ENCODE measurements at regions not wholly inside any gene's neighbourhood (a gene's known extent, or its start where the extent isn't known, plus 50 kb on each side); places are given as distances from the start of the nearest gene placed in this dataset.

- no peak overlapping the region for H3K9ac ChIP-seq (ENCODE audit: low read length)
- H3K79me2 ChIP-seq (ENCODE audit: control insufficient read depth, insufficient read depth, low read length, poor library complexity): no peaks in the 10 kb centered on the region
- H3K4me1 ChIP-seq (ENCODE audit: control insufficient read depth in 1 of 2, insufficient read depth in 2 of 2, low read length in 2 of 2): no peaks in the 10 kb centered on the region
- DNase-seq: peak in 1 of 2 donors; percentile 11
- no peak overlapping the region for H4K91ac ChIP-seq (ENCODE audit: low read depth, low read length)
- H2BK120ac ChIP-seq (ENCODE audit: insufficient read depth, low read length, poor library complexity): no peak overlapping the region
- no peaks in the 10 kb centered on the region for H3K79me1 ChIP-seq (ENCODE audit: low read length)
- H3K27ac ChIP-seq (ENCODE audit: low read depth, low read length): no peak overlapping the region
- H3K4me2 ChIP-seq (ENCODE audit: low read length): no peak overlapping the region
- H3K14ac ChIP-seq (ENCODE audit: low read length): no peak overlapping the region
- no peak overlapping the region for H3K4me3 ChIP-seq (ENCODE audit: low read depth, low read length)
- H3K9me3 ChIP-seq (ENCODE audit: insufficient read depth, low read depth, low read length): no peaks in the 10 kb centered on the region
- H3K27me3 ChIP-seq (ENCODE audit: insufficient read depth, low read length): no peaks in the 10 kb centered on the region
- H2AFZ ChIP-seq (ENCODE audit: insufficient read depth, low read length, poor library complexity): no peak overlapping the region
- no peak overlapping the region for H3K4ac ChIP-seq (ENCODE audit: low read depth, low read length)
- H2BK5ac ChIP-seq (ENCODE audit: low read depth, low read length, poor library complexity): no peak overlapping the region
- WGBS (ENCODE audit: extremely low coverage, insufficient coverage, insufficient read length): no CpG with 5 or more reads among the region's 3 CpGs
- H3K23ac ChIP-seq (ENCODE audit: low read length): no peak overlapping the region
- H3K36me3 ChIP-seq (ENCODE audit: control insufficient read depth in 1 of 2, insufficient read depth in 2 of 2, low read length in 2 of 2): no peaks in the 10 kb centered on the region
- no peak overlapping the region for H4K8ac ChIP-seq (ENCODE audit: low read depth, low read length)
- H2AK5ac ChIP-seq (ENCODE audit: low read length): no peak overlapping the region
- no peak overlapping the region for H2BK12ac ChIP-seq (ENCODE audit: low read length)
- H4K12ac ChIP-seq (ENCODE audit: low read depth, low read length): no peak overlapping the region
- no peak overlapping the region for H3K18ac ChIP-seq (ENCODE audit: low read length)
Observed at GRCh38 chr11:57095417-57095816, 86.3 kb upstream of the LRRC55 start.

DNA sequence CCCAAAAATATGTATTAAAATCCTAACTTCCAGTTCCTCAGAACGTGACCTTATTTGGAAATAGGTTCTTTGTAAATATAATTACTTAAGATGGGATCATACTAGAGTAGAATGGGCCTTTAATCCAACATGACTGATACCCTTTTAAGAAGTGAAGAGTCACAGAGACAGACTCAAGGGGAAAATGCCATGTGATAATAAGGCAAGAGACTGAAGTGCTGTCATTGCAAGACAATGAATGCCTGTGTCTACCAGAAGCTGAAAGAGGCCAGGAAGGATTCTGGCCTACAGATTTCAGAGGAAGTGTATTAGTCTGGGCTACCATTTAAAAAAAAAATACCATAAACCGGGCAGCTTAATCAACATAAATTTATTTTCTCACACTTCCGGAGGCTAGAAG lies 85.9 kb upstream of the LRRC55 start:
- Histone ChIP-seq H3K4me1 (ENCODE audit: control insufficient read depth in 1 of 2, insufficient read depth in 2 of 2, low read length in 2 of 2) (no peaks in the 10 kb centered on the region), H4K8ac (ENCODE audit: low read depth, low read length) (no peak overlapping the region), H2AFZ (ENCODE audit: insufficient read depth, low read length, poor library complexity) (no peak overlapping the region), H2AK5ac (ENCODE audit: low read length) (no peak overlapping the region), H3K18ac (ENCODE audit: low read length) (no peak overlapping the region), H2BK120ac (ENCODE audit: insufficient read depth, low read length, poor library complexity) (no peak overlapping the region), H3K9me3 (ENCODE audit: insufficient read depth, low read depth, low read length) (no peaks in the 10 kb centered on the region), H3K27me3 (ENCODE audit: insufficient read depth, low read length) (no peaks in the 10 kb centered on the region), H3K36me3 (ENCODE audit: control insufficient read depth in 1 of 2, insufficient read depth in 2 of 2, low read length in 2 of 2) (no peaks in the 10 kb centered on the region), H3K4me3 (ENCODE audit: low read depth, low read length) (no peak overlapping the region), H4K12ac (ENCODE audit: low read depth, low read length) (no peak overlapping the region), H3K79me1 (ENCODE audit: low read length) (no peaks in the 10 kb centered on the region), H3K4ac (ENCODE audit: low read depth, low read length) (no peak overlapping the region), H3K9ac (ENCODE audit: low read length) (no peak overlapping the region), H3K14ac (ENCODE audit: low read length) (no peak overlapping the region), H4K91ac (ENCODE audit: low read depth, low read length) (no peak overlapping the region), H3K27ac (ENCODE audit: low read depth, low read length) (no peak overlapping the region), H3K4me2 (ENCODE audit: low read length) (no peak overlapping the region), H2BK5ac (ENCODE audit: low read depth, low read length, poor library complexity) (no peak overlapping the region), H3K79me2 (ENCODE audit: control insufficient read depth, insufficient read depth, low read length, poor library complexity) (no peaks in the 10 kb centered on the region), H2BK12ac (ENCODE audit: low read length) (no peak overlapping the region), H3K23ac (ENCODE audit: low read length) (no peak overlapping the region)
- WGBS (ENCODE audit: extremely low coverage, insufficient coverage, insufficient read length): no CpG with 5 or more reads among the region's 3 CpGs
- DNase-seq: no peak

DNA sequence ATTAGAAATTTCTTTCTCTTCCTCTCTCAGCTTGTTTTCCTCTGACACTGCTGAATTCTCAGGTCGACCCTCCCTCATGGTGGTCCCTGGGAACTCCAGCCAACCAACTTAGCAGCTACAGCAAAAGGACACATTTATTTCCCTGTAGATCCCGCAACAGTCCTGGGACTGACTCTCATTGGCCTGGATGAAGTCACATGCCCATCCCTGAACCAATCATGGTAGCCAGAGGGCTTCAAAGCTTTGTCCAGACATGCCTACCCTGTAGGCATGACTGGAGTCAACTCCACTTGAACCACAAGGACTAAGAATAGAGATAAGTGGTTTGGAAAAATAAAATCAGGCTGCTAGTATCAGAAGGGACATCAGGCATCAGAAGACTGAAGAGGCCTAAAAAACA lies 84.6 kb upstream of the LRRC55 start:
- H3K79me2 ChIP-seq (ENCODE audit: control insufficient read depth, insufficient read depth, low read length, poor library complexity): no peaks in the 10 kb centered on the region
- no peak overlapping the region for H3K4me3 ChIP-seq (ENCODE audit: low read depth, low read length)
- no peaks in the 10 kb centered on the region for H3K79me1 ChIP-seq (ENCODE audit: low read length)
- H3K23ac ChIP-seq (ENCODE audit: low read length): no peak overlapping the region
- H3K4me2 ChIP-seq (ENCODE audit: low read length): no peak overlapping the region
- no peak overlapping the region for H3K14ac ChIP-seq (ENCODE audit: low read length)
- H3K4ac ChIP-seq (ENCODE audit: low read depth, low read length): no peak overlapping the region
- H2BK12ac ChIP-seq (ENCODE audit: low read length): no peak overlapping the region
- no peak overlapping the region for H2AFZ ChIP-seq (ENCODE audit: insufficient read depth, low read length, poor library complexity)
- no peaks in the 10 kb centered on the region for H3K9me3 ChIP-seq (ENCODE audit: insufficient read depth, low read depth, low read length)
- no peak for DNase-seq
- no peak overlapping the region for H2BK5ac ChIP-seq (ENCODE audit: low read depth, low read length, poor library complexity)
- no CpG with 5 or more reads among the region's 2 CpGs for WGBS (ENCODE audit: extremely low coverage, insufficient coverage, insufficient read length)
- no peaks in the 10 kb centered on the region for H3K36me3 ChIP-seq (ENCODE audit: control insufficient read depth in 1 of 2, insufficient read depth in 2 of 2, low read length in 2 of 2)
- H3K4me1 ChIP-seq (ENCODE audit: control insufficient read depth in 1 of 2, insufficient read depth in 2 of 2, low read length in 2 of 2): no peaks in the 10 kb centered on the region
- no peaks in the 10 kb centered on the region for H3K27me3 ChIP-seq (ENCODE audit: insufficient read depth, low read length)
- no peak overlapping the region for H3K18ac ChIP-seq (ENCODE audit: low read length)
- no peak overlapping the region for H2BK120ac ChIP-seq (ENCODE audit: insufficient read depth, low read length, poor library complexity)
- H3K9ac ChIP-seq (ENCODE audit: low read length): no peak overlapping the region
- H2AK5ac ChIP-seq (ENCODE audit: low read length): no peak overlapping the region
- no peak overlapping the region for H4K8ac ChIP-seq (ENCODE audit: low read depth, low read length)
- H3K27ac ChIP-seq (ENCODE audit: low read depth, low read length): no peak overlapping the region
- no peak overlapping the region for H4K12ac ChIP-seq (ENCODE audit: low read depth, low read length)
- H4K91ac ChIP-seq (ENCODE audit: low read depth, low read length): no peak overlapping the region

DNA sequence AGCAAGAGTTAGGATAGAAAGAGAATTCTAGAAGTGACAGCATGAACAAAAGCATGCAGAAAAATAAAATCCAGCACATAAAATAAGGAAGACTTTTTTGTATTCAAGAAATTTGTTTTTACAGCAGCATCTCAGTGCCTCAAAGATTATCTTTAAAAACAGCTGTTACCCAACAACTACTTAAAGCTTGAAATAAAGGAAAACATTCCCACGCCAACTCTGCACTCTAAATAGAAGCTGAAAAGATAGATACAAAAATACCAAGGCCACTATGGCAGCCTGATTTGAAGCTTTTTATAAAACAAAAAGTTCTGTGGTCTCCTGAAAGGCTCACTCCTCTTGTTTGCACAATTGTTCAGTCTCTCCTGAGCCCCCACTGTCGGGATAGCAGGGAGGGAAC lies 83.6 kb upstream of the LRRC55 start:
- Histone ChIP-seq H4K12ac (ENCODE audit: low read depth, low read length) (no peak overlapping the region), H2BK120ac (ENCODE audit: insufficient read depth, low read length, poor library complexity) (no peak overlapping the region), H3K4me2 (ENCODE audit: low read length) (no peak overlapping the region), H3K18ac (ENCODE audit: low read length) (no peak overlapping the region), H3K4me3 (ENCODE audit: low read depth, low read length) (no peak overlapping the region), H3K27ac (ENCODE audit: low read depth, low read length) (no peak overlapping the region), H2AFZ (ENCODE audit: insufficient read depth, low read length, poor library complexity) (no peak overlapping the region), H4K8ac (ENCODE audit: low read depth, low read length) (no peak overlapping the region), H2AK5ac (ENCODE audit: low read length) (no peak overlapping the region), H3K4ac (ENCODE audit: low read depth, low read length) (no peak overlapping the region), H2BK5ac (ENCODE audit: low read depth, low read length, poor library complexity) (no peak overlapping the region), H3K36me3 (ENCODE audit: control insufficient read depth in 1 of 2, insufficient read depth in 2 of 2, low read length in 2 of 2) (no peaks in the 10 kb centered on the region), H2BK12ac (ENCODE audit: low read length) (no peak overlapping the region), H3K79me1 (ENCODE audit: low read length) (no peaks in the 10 kb centered on the region), H3K4me1 (ENCODE audit: control insufficient read depth in 1 of 2, insufficient read depth in 2 of 2, low read length in 2 of 2) (no peaks in the 10 kb centered on the region), H3K9me3 (ENCODE audit: insufficient read depth, low read depth, low read length) (no peaks in the 10 kb centered on the region), H3K79me2 (ENCODE audit: control insufficient read depth, insufficient read depth, low read length, poor library complexity) (no peaks in the 10 kb centered on the region), H3K27me3 (ENCODE audit: insufficient read depth, low read length) (no peaks in the 10 kb centered on the region), H3K23ac (ENCODE audit: low read length) (no peak overlapping the region), H4K91ac (ENCODE audit: low read depth, low read length) (no peak overlapping the region), H3K9ac (ENCODE audit: low read length) (no peak overlapping the region), H3K14ac (ENCODE audit: low read length) (no peak overlapping the region)
- WGBS (ENCODE audit: extremely low coverage, insufficient coverage, insufficient read length): no CpG with 5 or more reads among the region's 2 CpGs
- DNase-seq: no peak

Data from trophoblast cell (in vitro differentiated cells and primary cell).